LNCaP clone FGC (cell line): ENCODE measurements at regions not wholly inside any gene's neighbourhood (a gene's known extent, or its start where the extent isn't known, plus 50 kb on each side); places are given as distances from the start of the nearest gene placed in this dataset.
"Not testable (repeated sequence)": the region's sequence is repeated elsewhere in the genome, so short reads cannot be mapped to it uniquely, and the experiment has no call there.

Experiments
- DNase-seq: peaks from one replicate; pipeline ENCODE4 v3.0.0-alpha.2; 2011; ENCODE audit warnings: low read depth
- H3K4me3 ChIP-seq: 2 replicates; pipeline ENCODE4 v1.5.1; 2011; ENCODE audit warnings: mild to moderate bottlenecking, low read depth, low read length, control low read depth
- TF ChIP-seq, protein P1 (sequence below): IDR thresholded peaks from 2 replicates; pipeline ENCODE4 v1.5.1; 2012; ENCODE audit warnings: mild to moderate bottlenecking; ENCODE audit not compliant: control insufficient read depth, insufficient read depth; ENCODE audit errors: extremely low read depth

DNA sequence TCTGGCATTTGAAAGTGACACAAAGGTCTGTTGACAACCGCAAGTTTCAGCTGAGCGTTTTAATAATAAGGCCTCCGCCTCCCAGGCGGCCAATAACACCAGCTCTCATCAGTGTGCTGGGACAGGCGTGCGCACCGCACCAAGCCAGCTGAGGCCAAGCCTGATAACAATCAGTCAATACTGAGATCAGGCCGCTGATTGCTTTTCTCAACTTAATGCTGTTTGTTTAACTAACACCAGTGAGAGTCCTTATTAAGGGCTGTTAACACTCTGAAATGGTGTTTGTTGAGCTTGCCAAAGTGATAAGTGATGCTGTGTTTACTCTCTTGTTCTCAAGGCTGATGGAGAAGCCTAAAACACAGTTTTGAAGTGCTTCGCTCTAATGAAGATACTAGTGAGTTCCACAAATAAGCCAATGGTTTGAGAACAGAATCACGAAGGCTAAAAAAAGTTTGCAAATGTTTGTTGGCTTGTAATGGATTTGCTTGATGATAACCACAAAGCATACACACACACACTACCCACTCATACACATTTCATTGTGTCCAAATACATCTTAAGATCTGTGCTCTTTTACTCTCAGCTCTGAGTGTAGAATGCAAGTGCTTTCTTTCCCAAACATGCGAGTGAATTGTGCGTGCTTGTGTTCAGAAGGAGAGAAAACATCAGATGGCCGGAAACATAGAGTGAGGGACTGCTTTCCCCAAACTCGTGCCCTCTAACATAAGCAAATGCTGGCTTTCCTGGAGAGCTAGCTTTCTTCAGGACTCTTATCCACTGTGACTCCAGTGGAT, 330.4 kb upstream of the KLF4 start:
- no peak overlapping the region for H3K4me3 ChIP-seq
- TF ChIP-seq, protein P1, sequence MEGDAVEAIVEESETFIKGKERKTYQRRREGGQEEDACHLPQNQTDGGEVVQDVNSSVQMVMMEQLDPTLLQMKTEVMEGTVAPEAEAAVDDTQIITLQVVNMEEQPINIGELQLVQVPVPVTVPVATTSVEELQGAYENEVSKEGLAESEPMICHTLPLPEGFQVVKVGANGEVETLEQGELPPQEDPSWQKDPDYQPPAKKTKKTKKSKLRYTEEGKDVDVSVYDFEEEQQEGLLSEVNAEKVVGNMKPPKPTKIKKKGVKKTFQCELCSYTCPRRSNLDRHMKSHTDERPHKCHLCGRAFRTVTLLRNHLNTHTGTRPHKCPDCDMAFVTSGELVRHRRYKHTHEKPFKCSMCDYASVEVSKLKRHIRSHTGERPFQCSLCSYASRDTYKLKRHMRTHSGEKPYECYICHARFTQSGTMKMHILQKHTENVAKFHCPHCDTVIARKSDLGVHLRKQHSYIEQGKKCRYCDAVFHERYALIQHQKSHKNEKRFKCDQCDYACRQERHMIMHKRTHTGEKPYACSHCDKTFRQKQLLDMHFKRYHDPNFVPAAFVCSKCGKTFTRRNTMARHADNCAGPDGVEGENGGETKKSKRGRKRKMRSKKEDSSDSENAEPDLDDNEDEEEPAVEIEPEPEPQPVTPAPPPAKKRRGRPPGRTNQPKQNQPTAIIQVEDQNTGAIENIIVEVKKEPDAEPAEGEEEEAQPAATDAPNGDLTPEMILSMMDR: no peak
- DNase-seq: peak; percentile 90

DNA sequence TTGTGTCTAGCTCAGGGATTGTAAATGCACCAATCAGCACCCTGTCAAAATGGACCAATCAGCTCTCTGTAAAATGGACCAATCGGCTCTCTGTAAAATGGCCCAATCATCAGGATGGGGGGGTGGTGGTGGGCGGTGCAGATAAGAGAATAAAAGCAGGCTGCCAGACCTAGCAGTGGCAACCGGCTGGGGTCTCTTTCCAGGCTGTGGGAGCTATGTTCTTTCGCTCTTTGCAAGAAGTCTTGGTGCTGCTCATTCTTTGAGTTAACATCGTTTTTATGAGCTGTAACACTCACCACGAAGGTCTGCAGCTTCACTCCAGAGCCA, 328.9 kb upstream of the KLF4 start:
- H3K4me3 ChIP-seq, DNase-seq: not testable (repeated sequence)

DNA sequence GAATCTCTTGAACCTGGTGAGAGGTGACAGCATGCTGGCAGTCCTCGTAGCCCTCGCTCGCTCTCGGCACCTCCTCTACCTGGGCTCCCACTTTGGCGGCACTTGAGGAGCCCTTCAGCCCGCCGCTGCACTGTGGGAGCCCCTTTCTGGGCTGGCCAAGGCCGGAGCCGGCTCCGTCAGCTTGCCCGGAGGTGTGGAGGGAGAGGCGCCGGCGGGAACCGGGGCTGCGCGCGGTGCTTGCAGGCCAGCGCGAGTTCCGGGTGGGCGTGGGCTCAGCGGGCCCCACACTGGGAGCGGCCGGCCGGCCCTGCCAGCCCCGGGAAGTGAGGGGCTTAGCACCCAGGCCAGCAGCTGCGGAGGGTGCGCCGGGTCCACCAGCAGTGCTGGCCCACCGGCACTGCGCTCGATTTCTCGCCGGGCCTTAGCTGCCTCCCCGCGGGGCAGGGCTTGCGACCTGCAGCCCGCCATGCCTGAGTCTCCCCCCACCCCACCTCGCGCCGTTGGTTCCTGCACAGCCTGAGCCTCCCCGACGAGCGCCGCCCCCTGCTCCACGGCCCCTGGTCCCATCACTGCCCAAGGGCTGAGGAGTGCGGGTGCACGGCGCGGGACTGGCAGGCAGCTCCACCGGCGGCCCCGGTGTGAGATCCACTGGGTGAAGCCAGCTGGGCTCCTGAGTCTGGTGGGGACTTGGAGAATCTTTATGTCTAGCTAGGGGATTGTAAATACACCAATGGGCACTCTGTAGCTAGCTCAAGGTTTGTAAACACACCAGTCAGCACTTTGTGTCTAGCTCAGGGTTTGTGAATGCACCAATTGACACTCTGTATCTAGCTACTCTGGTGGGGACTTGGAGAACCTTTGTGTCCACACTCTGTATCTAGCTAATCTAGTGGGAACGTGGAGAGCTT, 328.3 kb upstream of the KLF4 start:
- DNase-seq, H3K4me3 ChIP-seq: not testable (repeated sequence)

DNA sequence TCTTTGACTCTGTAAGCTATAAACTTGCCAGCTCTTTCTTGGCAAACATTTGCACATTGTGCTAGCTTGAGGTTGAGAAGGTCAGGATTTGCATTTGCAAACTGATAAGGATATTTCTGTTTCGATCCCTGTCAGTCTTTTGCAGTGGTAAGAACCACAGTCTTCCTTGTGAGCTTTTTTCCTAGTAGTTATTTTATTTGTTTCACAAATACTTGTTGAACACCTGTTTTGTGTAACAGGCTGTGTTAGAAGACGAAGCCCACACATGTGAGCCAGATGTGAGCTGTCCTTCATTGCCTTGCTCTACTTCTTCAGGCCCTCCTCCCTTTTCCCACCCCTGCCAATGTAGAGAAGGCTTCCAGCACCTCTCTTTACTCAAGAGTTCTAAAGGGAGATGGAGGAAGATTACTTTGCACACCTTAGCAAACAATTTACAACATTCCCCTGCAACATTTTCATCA, 327.0 kb upstream of the KLF4 start:
- TF ChIP-seq, protein P1: no peak
- DNase-seq: no peak
- H3K4me3 ChIP-seq: no peak overlapping the region

DNA sequence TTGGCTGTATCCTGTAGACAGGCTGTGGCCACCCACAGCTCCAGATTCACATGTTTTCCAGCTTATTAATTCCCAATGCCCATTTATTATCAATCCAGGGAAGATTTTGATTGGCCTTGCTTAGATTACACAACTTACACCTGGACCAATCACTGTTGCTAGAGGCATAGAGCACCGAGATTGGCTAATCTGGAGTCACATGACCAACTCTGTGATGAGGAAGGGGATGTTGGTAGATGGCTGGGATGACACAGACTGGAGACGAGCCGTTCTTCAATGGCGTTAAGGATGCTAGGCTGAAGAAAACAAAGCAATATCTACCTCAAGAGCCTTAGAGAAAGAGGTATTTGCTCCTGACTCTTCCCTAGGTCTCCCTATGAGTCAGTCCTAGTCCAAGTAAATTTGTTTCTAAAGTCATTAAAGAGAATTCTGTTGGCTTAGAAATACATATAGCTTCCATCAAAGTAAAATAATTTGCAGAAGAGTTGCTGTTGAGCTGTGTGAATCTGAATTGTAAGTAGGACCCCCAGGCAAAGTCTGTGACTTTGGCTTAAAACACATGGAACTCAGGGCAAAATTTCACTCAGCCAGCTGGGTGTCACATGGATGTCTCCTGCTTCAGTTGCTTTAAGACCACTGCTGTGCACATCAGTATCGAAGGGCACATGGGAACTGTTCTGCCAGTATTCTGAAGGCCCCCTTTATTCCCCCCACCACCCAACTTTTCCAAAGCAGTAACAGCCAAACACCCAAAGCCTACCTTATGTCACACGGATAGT, 326.4 kb upstream of the KLF4 start:
- H3K4me3 ChIP-seq: no peak overlapping the region
- TF ChIP-seq, protein P1: no peak
- DNase-seq: no peak

DNA sequence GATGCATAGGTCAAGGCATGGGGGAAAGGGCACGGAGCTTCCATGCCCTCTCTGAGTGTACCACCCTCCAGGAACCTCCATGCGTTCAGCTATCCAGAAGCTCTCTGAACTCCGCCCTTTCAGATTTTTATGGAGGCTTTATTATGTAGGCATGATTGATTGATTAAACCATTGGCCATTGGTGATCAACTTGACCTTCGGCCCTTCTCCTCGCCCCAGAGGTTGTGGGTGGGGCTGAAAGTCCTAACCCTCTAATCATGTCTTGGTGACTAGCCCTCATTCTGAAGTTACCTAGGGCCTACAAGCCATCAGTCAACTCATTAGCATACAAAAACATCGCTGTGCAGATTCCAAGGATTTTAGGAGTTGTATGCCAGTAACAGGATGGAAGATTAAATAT, 323.7 kb upstream of the KLF4 start:
- no peak overlapping the region for H3K4me3 ChIP-seq
- TF ChIP-seq, protein P1: no peak
- DNase-seq: no peak

DNA sequence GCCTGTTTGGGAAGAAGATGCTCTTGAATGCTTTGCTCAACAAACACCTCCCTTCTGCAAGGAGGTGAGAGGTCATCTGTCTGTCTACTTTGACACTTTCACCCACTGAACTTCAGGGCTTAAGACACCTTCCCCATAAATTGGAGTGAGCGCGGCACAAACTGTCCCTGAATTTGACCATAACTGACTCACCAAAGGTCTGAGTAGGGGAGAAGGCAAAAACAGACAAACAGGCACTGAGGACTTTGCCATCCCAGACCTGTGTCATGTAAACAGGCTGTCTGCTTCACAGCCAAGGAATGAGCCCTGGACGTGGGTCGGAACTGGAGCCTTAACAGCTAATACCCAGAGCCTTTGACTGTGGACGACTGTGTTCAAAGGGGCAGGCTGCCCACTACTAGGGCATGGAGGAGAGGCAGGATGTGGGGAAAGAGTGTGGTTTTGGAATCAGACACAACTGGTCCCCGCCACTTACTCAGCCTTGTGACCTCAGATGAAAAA, 320.9 kb upstream of the KLF4 start:
- TF ChIP-seq, protein P1: no peak
- DNase-seq: no peak

More for the DNA sequence above, 320.9 kb upstream of the KLF4 start:
- H3K4me3 ChIP-seq: no peak overlapping the region
